Superior temporal gyrus (tissue), 1 donor: ENCODE measurements at regions not wholly inside any gene's neighbourhood (a gene's known extent, or its start where the extent isn't known, plus 50 kb on each side); places are given as distances from the start of the nearest gene placed in this dataset.
"Not testable (repeated sequence)": the region's sequence is repeated elsewhere in the genome, so short reads cannot be mapped to it uniquely, and the experiment has no call there.

Source experiments
- DNase-seq: peaks from one replicate; pipeline ENCODE4 v3.0.0-alpha.2; 2016; ENCODE audit errors: extremely low spot score

DNA sequence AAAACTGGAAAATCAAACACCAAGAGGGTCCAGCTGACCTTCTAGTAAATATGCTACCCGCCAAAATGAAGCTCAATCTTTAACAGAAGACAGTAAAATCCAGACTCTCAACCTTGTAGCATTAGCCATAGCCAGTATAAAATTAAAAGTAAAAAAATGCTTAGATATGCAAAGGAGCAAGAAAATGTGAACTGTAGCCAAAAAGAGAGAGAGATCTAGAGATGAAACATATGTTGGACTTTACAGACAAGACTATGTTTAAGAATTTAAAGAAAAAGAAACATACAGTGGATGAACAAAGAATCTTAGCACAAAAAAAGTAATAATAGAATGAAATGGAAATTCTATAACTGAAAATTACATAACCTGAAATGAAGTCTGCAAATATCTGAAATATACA is 344.5 kb downstream of the LRATD1 start:
- peak; percentile 32 for DNase-seq

DNA sequence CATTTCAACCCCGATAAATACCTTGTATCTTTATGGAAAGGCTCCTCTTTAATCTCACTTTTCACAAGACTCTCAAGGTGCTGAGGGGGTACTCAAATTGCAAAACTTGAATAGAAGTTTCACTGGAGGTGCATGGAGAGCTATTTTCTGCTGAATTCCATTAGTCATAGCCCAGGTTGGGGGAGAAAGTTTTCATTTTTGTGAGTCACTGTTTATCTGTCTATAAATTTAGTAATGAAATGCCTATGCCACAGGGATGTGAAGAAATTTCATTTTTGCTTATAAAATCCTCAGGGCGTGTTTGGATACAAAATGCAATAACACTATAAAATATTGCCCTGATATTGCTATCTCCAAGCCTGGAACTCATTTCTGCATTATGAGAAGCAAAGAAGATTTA is 346.3 kb downstream of the LRATD1 start:
- DNase-seq, result no peak

DNA sequence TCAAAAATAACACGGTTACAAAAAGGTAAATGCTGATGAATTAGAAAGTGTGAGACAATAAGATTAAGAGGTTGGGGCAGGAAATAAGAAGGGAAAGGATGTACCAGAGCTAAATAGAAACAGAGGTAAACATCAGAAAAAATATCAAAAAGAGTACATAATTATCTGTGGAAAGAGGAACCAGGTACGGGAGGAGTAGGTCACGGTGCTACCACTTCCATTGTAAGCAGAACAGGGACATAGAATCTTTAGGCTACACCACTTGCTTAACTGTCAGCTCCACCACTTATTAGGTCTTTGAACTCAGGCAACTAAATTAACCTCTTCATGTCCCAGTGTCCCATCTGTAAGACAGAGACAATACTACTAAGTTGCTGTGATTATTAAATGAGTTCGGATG is 350.3 kb downstream of the LRATD1 start:
- no peak for DNase-seq

DNA sequence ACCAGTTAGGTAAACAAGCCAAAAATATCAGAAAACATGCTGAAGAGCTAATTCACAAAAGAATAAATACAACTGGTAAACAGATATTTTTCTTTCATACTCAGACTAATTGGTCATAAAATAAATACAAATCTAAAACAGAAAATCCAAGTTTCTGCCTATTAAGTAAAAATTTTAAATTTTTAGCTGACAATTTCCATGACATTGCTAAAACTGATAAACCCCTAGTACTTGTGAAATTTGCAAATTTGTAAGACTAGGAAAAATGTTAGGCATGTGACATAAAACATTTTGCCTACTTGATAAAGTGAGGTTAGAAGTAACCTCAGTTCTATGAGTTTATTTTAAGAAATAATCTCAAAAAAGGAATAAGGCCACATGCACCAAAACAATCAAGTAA is 356.1 kb downstream of the LRATD1 start:
- no peak for DNase-seq

DNA sequence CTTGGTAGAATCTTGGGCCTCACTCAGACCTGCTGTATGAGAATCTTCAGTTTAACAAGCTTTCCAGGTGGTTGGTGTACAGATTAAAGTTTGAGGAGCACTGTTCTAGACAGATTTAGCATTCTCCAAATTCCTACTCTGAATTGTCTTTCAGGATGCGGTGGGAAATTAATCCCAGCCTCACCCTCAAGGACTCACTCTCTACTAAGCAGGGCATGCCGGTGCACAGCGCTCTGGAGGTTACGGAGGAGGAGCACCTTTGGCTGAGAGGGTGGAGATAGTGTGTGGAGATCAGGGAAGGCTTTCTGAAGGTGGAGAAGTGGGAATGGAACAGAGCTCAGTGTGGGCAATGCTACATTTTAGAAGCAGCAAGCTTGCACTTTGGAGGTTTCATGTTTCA is 359.2 kb downstream of the LRATD1 start:
- DNase-seq, result no peak

DNA sequence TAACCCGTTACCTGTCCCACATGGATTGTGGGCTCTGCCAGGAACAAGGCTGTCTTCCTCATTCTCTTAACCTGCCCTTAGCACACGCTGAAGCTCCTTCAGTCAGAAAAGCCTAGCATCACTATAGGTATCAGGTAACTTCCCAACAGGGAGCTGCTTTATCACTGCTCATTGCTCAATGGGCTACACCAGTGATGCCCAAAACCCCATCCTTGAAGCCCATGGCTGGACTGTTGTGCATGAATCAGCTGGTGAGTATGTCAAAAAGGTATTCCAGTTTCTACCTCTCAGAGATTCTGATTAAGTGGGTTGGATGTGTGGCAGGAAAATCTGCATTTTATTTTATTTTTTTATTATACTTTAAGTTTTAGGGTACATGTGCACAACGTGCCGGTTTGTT is 362.2 kb downstream of the LRATD1 start:
- no peak for DNase-seq

DNA sequence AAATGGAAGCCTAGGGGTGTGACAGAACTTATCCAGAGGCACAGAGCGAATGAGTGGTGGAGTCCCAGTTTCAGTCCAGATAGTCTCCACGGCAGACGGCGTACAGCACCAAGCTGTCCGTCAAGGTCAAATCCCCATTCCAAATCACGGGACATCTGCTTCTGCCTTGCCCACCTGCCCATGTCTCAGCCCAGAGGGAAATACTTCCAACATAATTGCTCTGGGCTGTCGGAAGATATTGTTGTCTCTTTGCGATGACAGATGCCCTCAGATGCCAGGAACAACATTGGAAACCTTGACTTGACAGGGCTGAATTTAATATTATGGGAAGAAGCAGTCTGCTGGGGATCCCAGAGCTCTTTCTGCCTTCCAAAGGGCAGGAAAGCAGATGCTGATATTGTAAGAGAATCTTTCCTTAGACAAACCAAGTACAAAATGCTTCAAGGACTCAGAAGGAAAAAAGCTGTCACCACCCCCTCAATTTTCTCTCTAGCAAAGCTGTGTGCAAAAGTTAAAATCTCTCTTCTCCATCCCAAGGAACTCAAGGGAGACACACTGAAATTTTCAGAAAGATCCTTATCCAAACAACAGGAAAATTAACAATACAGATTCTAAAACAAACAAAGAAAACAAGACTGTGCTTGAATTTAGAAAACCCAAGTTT is 364.0 kb downstream of the LRATD1 start:
- DNase-seq, result peak; percentile 43

DNA sequence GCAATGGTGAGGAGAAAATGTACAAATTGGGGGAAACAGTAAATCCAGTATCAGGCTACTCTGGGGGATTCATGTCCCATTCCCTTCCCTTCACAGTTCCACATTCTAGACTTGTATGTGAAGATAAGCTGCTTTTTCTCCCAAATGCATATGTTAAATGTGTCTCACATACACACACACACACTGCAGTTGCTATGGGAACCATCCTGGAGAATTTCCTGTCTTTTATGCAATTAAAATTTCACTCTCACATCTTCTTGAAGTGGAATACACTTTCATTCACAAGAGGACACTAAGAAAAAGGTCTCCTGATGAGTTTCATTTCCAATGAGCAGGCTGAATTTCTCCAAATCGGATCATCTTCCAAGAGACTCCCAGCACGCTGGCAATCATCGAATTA is 366.0 kb downstream of the LRATD1 start:
- DNase-seq, result peak; percentile 65

DNA sequence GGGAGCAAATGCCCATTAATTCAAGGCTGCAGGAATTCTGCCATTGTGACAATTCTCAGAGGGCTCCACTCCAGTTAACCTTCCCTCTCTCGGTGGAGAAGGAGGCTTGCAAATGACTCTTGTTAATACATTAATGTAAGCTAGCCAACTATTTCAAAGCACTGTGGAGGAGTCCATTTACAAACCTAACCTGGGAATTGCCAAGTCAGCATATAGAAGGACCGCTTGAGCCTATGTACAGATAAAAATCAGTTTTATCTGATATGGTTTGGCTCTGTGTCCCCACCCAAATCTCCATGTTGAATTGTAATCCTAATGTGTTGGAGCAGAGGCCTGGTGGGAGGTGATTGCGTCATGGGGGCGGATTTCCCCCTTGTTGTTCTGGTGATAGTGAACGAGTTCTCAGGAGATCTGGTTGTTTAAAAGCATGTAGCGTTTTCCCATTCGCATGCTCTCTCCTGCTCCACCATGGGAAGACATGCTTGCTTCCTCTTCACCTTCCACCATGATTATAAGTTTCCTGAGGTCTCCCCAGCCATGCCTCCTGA is 366.7 kb downstream of the LRATD1 start:
- no peak for DNase-seq

DNA sequence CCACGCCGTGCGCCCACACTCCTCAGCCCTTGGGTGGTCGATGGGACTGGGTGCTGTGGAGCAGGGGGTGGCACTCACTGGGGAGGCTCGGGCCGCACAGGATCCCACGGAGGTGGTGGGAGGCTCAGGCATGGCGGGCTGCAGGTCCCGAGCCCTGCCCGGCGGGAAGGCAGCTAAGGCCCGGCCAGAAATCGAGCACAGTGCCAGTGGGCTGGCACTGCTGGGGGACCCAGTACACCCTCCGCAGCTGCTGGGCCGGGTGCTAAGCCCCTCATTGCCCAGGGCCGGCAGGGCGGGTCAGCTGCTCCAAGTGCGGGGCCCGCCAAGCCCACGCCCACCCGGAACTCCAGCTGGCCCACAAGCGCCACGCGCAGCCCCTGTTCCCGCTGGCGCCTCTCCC is 370.0 kb downstream of the LRATD1 start:
- not testable (repeated sequence) for DNase-seq

DNA sequence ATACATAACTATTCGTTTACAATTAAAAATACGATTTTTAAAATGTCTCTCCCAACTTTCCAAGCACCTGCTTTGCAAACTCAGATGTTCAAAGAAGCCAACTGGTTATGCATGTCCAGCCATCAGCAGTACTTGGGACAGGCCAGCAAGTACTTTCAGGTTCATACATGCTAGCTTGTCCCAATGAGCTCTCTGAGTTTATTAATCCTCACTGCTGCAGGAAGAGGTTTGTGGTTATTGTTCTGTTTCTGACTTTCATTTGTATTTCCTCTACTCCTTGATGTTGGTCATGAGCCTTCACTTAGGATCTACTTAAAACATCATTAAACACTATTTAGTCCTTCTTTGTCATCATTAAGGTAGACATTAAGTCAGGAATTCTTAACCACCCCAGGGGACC is 374.1 kb downstream of the LRATD1 start:
- DNase-seq, result no peak

DNA sequence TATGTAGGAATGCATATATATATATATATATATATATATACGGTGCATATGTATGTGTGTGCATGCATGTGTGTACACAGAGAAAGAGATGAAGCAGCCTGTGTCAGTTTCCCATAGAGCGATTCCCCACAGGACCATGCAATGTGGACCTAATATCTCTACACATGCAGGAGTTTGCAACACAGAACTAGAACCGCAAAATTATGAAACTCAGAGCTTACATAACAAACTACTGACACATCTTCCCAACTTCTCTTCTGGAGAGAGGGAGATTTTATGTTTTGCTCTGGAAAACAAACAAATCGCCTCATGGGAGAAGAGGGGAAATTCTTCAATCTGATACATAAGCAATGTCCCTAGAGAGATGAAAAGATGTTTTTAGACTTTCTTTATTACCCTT is 377.2 kb downstream of the LRATD1 start:
- no peak for DNase-seq

DNA sequence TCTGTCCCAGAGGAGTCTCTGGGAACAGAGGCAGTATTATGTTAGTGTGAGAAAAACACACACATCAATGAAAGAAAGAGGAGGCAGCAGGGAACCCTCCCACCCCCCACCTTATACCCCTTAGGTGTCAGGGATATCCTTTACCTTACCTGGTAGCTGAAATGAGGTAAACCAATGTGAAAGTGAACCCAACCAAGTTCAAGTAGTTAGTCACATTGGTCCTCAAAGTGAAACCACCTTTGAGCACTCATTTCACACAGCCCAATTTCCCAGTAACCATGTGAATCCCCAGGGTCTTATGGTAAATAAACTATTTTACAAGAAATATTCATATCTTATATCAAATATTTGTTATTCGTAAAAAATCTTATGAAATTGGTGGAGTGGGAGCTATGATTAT is 377.8 kb downstream of the LRATD1 start:
- no peak for DNase-seq

DNA sequence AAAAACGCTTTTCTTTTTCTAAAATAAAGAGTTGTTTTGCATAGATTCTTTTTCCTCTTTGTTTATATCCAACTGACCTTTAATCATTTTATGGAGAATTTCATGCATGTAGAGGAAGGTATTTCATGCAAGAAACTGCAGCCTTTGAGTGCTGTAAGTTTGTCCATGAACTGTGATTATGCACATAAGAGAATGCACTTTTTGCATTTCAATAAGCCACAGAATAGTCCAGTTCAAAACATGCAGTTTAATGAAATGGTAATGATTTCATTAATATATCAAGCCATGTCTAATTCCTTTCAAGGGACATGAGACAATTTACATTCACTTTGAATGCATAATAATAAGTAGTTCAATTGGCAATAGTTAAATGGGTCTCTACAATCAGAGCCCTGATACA is 386.3 kb downstream of the LRATD1 start:
- DNase-seq, result no peak

DNA sequence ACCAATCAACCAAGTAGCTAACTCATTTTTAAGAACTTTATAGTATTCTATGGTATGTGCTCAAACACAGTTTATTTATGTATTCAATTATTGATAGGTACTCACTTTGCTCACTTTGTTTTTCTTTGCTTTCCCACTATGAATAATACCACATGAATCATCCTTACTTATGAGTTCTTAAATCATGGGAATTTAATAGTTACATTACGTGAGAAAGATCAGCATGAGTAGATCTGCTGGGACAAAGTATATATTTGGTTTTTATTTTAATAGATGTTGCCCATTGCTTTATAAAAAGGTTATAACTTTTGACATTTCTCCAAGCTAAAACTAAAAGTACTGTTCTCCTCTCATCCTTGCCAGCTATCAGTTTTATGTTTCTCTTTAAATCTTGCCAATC is 390.7 kb downstream of the LRATD1 start:
- DNase-seq, result no peak

DNA sequence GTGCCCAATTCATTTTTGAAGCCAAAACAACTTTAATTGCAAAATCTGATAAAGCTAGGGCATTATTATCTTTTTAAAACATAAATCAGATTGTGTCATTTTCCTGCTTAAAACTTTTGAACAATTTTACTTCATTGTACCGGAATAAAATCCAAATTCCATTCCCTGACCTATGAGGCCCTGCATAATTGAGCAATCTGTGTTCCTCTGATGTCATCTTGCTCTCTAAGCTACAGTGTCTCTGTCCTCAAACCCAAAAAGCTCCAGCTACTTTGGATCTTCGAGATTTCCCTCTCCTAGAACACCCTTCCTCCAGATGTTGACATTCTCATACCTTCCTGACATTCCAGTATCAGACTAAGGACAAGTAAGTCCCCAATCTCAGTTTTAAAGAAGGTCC is 395.9 kb downstream of the LRATD1 start:
- no peak for DNase-seq

DNA sequence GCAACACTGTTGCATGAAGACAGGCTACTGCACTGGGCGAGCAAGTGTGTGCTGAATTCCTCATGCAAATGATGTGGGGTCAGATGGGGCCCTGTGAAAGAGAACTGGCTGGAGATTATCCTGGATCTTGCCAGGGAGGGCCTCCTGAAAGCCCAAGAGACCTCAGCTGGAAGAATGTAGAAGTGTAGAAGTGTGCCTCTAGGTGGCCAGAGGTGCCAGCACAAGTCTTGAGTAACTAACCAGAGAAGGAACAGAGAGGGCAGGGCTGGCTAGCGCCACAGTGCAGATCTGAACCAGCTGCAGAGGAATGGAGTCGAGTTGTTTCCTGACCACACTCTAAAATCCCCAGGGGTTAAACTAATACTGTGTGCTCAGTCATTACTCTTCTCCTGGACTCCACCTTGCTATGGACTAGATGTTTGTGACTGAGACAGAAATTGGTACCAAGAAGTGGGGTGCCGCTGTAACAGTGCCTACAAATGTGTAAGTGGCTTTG is 399.3 kb downstream of the LRATD1 start:
- DNase-seq, result no peak

DNA sequence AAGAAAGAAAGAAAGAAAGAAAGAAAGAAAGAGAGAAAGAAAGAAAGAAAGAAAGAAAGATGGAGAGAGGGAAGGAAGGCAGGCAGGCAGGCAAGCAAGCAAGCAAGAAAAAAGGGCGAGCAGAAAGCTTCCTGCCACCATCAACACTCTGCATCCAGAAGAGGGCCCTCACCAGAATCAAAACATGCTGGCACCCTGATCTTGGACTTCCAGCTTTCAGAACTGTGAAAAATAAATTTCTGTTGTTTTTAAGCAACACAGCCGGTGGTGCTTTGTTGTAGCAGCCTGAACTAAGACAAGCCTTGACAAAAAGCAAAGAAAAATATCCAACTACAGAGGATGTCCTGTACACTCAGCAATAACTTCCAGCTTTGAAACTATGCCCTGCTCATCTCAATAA is 401.7 kb downstream of the LRATD1 start:
- no peak for DNase-seq

DNA sequence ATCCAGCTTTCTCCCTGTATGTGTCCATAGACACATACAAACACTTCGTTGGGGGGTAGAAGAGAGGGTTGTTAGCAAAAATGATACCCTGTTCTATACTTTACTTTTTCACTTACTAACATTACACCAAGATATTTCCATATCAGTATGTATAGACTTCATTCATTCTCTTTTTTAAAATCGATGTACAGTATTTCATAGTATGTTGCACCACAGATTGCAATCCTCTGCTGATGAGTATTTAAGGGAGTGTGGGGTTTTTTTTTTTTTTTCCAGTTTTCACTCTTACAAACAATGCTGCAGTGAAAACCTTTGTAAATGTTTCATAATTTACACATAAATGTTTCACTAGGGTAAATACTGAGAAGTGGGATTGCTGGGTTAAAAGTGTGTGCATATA is 402.3 kb downstream of the LRATD1 start:
- no peak for DNase-seq

DNA sequence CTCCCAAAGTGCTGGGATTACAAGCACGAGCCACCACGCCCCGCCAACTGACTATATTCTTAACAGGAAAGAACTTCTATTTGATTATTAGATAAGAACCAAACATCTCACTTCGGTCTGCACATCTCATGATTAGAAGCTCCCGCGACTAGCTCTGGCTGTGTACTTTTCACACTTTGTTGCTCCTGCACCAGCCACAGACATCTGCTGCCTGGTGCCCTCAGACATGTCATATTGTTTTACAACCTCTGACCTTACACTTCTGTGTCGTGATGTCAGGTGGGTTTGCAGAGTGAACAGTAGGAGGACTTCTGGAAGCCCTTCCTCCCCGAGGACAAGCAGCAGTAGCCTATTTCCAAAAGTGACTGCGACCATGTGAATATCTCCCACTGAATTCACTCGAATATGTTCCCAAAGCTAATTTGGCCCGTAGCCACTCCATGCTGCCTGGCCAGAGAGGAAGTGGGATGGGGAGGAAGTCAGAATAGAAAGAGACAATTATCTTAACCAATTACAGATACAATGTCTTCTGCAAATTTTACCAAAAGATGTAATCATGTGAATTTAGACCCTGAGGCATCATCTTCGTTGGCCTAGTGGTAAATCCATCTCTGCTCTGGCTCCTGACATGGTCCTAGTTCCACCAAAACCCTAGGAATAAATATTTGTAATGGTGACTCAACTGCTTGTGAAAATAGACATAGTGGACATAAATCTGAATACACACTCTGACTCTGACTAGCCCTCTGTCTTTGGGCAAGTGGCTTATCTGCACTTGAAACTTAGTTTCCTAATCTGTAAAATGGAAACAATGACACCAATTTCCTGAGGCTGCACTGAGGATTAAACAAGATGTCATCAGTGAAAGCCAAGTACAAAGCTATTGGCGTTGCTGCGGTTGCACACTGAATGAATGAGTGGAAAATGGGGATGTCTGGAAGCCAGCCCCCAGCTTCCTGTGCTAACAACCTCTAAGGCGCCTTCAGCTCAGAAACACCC is 406.1 kb downstream of the LRATD1 start:
- no peak for DNase-seq

DNA sequence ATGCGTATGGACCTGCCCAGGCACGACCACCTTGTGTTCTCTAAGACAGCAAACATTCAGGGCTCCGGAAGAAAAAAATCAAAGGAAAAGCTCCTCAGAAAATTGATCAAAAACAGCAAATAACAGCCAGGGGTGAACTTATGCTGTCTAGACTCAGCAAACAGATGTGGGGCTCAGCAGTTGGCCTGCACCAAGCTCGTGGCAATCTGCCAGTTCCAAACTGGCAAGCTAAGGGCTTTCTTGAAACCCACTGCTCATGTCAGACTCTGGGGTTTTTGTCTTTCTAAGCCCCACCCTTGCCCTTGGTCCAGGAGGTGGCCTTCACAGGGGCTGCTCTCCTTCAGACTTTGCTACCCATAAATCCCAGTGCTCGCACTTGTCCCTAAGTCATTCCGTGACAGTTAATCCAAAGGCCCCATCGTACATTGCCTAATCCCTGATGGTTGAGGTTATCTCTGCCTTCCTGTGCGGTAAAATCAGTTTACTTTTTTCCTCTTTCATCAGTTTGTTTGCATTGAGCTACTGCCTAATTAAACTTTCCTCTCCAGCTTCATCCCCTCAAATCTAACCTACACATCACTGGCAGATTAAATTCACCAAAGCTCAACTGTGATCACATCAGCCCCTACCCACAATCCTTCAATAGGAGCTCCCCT is 408.0 kb downstream of the LRATD1 start:
- no peak for DNase-seq

DNA sequence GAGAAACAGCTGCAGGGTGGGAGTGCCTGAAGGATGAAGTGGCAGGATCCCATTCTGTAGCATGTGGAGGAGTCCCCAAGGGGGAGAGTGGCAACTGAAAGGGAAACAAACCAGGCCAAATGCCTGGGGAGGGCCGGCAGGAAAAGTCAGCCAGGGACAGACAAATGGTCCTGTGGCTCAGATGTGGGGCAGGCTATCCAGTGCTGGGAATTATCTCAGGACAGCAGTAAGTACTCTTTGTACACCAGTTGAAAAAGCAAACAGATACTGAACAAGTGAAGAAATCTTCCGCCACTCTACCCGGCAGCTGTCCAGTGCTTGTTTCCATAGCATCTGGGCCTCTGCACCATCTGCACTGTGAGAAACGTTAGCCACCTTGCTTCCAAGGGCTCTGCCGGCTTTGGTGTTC is 408.9 kb downstream of the LRATD1 start:
- DNase-seq, result peak; percentile 38
